ENCODE measurements at regions not wholly inside any gene's neighbourhood (a gene's known extent, or its start where the extent isn't known, plus 50 kb on each side); places are given as distances from the start of the nearest gene placed in this dataset.
"Not testable (repeated sequence)": the region's sequence is repeated elsewhere in the genome, so short reads cannot be mapped to it uniquely, and the experiment has no call there.

DNA sequence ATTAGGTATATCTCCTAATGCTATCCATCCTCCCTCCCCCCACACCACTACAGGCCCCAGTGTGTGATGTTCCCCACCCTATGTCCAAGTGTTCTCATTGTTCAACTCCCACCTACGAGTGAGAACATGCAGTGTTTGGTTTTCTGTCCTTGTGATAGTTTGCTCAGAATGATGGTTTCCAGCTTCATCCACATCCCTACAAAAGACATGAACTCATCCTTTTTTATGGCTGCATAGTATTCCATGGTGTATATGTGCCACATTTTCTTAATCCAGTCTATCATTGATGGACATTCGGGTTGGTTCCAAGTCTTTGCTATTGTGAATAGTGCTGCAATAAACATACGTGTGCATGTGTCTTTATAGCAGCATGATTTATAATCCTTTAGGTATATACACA lies 53.8 kb upstream of the HIVEP2 start:
- H3K9me3 ChIP-seq; ATAC-seq; H3K4me3 ChIP-seq; intact Hi-C loops (cut with DNase I); DNase-seq; H3K27ac ChIP-seq; H3K27me3 ChIP-seq; H3K4me1 ChIP-seq; H3K36me3 ChIP-seq: not testable (repeated sequence)

GRCh38 chr6:143000811-143001210 lies 55.8 kb upstream of the HIVEP2 start:
- H3K27ac ChIP-seq, result no peak overlapping the region
- TF ChIP-seq, protein P1, sequence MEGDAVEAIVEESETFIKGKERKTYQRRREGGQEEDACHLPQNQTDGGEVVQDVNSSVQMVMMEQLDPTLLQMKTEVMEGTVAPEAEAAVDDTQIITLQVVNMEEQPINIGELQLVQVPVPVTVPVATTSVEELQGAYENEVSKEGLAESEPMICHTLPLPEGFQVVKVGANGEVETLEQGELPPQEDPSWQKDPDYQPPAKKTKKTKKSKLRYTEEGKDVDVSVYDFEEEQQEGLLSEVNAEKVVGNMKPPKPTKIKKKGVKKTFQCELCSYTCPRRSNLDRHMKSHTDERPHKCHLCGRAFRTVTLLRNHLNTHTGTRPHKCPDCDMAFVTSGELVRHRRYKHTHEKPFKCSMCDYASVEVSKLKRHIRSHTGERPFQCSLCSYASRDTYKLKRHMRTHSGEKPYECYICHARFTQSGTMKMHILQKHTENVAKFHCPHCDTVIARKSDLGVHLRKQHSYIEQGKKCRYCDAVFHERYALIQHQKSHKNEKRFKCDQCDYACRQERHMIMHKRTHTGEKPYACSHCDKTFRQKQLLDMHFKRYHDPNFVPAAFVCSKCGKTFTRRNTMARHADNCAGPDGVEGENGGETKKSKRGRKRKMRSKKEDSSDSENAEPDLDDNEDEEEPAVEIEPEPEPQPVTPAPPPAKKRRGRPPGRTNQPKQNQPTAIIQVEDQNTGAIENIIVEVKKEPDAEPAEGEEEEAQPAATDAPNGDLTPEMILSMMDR (IDR thresholded peaks at IDR 0.05), result no peak
- DNase-seq (peak in 1 of 4 donors; percentile 6), ATAC-seq (no peak)
- peaks cover 0 to 5% of the 10 kb centered on the region in 2 donors for H3K9me3 ChIP-seq
- no peak overlapping the region for H3K4me3 ChIP-seq
- H3K36me3 ChIP-seq, result no peaks in the 10 kb centered on the region
- intact Hi-C loops (cut with DNase I), result no loop called here
- no peaks in the 10 kb centered on the region for H3K4me1 ChIP-seq
- no peaks in the 10 kb centered on the region for H3K27me3 ChIP-seq

DNA sequence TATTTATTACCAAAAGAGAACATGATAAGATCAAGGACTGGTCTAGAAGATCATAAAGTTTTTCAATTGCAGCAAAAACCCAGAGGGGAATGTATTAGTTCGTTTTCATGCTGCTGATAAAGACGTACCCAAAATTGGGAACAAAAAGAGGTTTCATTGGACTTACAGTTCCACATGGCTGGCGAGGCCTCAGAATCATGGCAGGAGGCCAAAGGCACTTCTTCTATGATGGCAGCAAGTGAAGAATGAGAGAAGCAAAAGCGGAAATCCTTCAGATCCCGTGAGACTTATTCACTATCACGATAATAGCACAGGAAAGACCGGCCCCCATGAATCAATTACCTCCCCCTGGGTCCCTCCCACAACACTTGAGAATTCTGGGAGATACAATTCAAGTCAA lies 57.7 kb upstream of the HIVEP2 start:
- DNase-seq (no peak), ATAC-seq (no peak)
- peaks cover 0 to 5% of the 10 kb centered on the region in 2 donors for H3K9me3 ChIP-seq
- H3K4me3 ChIP-seq, result no peak overlapping the region
- TF ChIP-seq, protein P1 (IDR thresholded peaks at IDR 0.05), result no peak
- intact Hi-C loops (cut with DNase I), result no loop called here
- no peaks in the 10 kb centered on the region for H3K27me3 ChIP-seq
- no peaks in the 10 kb centered on the region for H3K36me3 ChIP-seq
- H3K27ac ChIP-seq, result no peak overlapping the region
- no peaks in the 10 kb centered on the region for H3K4me1 ChIP-seq

- DNase-seq (no peak), ATAC-seq (no peak)
- no peaks in the 10 kb centered on the region for H3K27me3 ChIP-seq
- intact Hi-C loops (cut with DNase I), result no loop called here
- TF ChIP-seq, protein P1 (IDR thresholded peaks at IDR 0.05), result no peak
- H3K36me3 ChIP-seq, result no peaks in the 10 kb centered on the region
- H3K9me3 ChIP-seq, result peaks cover 0 to 5% of the 10 kb centered on the region in 2 donors
- H3K4me1 ChIP-seq, result no peaks in the 10 kb centered on the region
- no peak overlapping the region for H3K27ac ChIP-seq
- no peak overlapping the region for H3K4me3 ChIP-seq
Measured at GRCh38 chr6:143003676-143004075, 57.0 kb upstream of the AIG1 start.

DNA sequence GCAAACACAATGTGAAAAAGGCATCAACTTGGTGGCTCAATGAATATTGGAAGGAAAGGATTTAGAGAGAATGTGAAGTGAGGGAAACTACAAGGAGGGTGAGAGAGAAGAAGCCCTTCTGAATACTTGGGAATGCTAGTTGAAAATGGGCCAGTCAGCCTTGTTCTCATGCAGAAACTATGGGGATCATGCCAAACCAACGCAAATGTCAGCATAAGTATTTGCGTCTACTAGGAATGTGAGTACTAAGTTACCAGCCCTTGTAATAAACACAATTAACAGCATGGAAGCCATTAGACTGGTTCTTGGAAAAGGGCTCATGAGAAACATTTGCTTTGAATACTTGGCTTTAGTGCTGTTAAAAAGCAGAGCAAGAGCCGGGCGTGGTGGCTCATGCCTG lies 54.9 kb upstream of the AIG1 start:
- DNase-seq, result no peak
- H3K36me3 ChIP-seq, result no peaks in the 10 kb centered on the region
- no peak for ATAC-seq
- H3K4me1 ChIP-seq, result no peaks in the 10 kb centered on the region
- intact Hi-C loops (cut with DNase I), result no loop called here
- H3K27me3 ChIP-seq, result no peaks in the 10 kb centered on the region
- TF ChIP-seq, protein P1 (IDR thresholded peaks at IDR 0.05), result no peak
- no peaks in the 10 kb centered on the region for H3K9me3 ChIP-seq
- H3K27ac ChIP-seq, result no peak overlapping the region
- no peak overlapping the region for H3K4me3 ChIP-seq

- Histone ChIP-seq H3K27ac (no peak overlapping the region), H3K27me3 (no peaks in the 10 kb centered on the region), H3K9me3 (no peaks in the 10 kb centered on the region), H3K36me3 (no peaks in the 10 kb centered on the region), H3K4me3 (no peak overlapping the region), H3K4me1 (no peaks in the 10 kb centered on the region)
- DNase-seq (no peak), ATAC-seq (no peak)
- TF ChIP-seq, protein P1 (IDR thresholded peaks at IDR 0.05), result no peak
- intact Hi-C loops (cut with DNase I), result no loop called here
Measured at GRCh38 chr6:143006787-143007186, 53.9 kb upstream of the AIG1 start.
